LHCN-M2 (cell line): ENCODE measurements at regions not wholly inside any gene's neighbourhood (a gene's known extent, or its start where the extent isn't known, plus 50 kb on each side); places are given as distances from the start of the nearest gene placed in this dataset.
"Not testable (repeated sequence)": the region's sequence is repeated elsewhere in the genome, so short reads cannot be mapped to it uniquely, and the experiment has no call there.

Source experiments
- DNase-seq: peaks from one replicate; pipeline ENCODE4 v3.0.0-alpha.2; 2012; ENCODE audit warnings: low read depth

GRCh38 chrX:27404366-27404765 is 58.8 kb downstream of the PPP4R3C start:
- no peak for DNase-seq

- DNase-seq: no peak
Observed at GRCh38 chrX:27399146-27399456, 64.0 kb downstream of the PPP4R3C start.

- DNase-seq: no peak
Observed at GRCh38 chrX:27391623-27392022, 71.5 kb downstream of the PPP4R3C start.

GRCh38 chrX:27381419-27381818 is 81.7 kb downstream of the PPP4R3C start:
- DNase-seq: no peak

GRCh38 chrX:27380163-27380845 is 82.8 kb downstream of the PPP4R3C start:
- DNase-seq: no peak

- DNase-seq: no peak
Observed at GRCh38 chrX:27354021-27354420, 109.1 kb downstream of the PPP4R3C start.

GRCh38 chrX:27350476-27350875 is 112.7 kb downstream of the PPP4R3C start:
- DNase-seq: no peak

GRCh38 chrX:27336466-27337091 is 126.6 kb downstream of the PPP4R3C start:
- DNase-seq: peak; percentile 2

GRCh38 chrX:27321632-27322031 is 141.5 kb downstream of the PPP4R3C start:
- DNase-seq: no peak

GRCh38 chrX:27309406-27309805 is 153.7 kb downstream of the PPP4R3C start:
- DNase-seq: no peak

- no peak for DNase-seq
Observed at GRCh38 chrX:27307546-27307945, 155.6 kb downstream of the PPP4R3C start.

- not testable (repeated sequence) for DNase-seq
Observed at GRCh38 chrX:27292552-27292951, 170.6 kb downstream of the PPP4R3C start.

- DNase-seq: no peak
Observed at GRCh38 chrX:27276751-27277150, 186.4 kb downstream of the PPP4R3C start.

GRCh38 chrX:27254656-27255055 is 208.5 kb downstream of the PPP4R3C start:
- no peak for DNase-seq

GRCh38 chrX:27251369-27251768 is 211.8 kb downstream of the PPP4R3C start:
- no peak for DNase-seq

GRCh38 chrX:27242581-27242980 is 220.6 kb downstream of the PPP4R3C start:
- DNase-seq: no peak

GRCh38 chrX:27241981-27242380 is 221.2 kb downstream of the PPP4R3C start:
- DNase-seq: no peak

- DNase-seq: not testable (repeated sequence)
Observed at GRCh38 chrX:27240042-27240441, 223.1 kb downstream of the PPP4R3C start.

- DNase-seq: no peak
Observed at GRCh38 chrX:27236681-27237080, 226.5 kb downstream of the PPP4R3C start.

GRCh38 chrX:27229721-27230120 is 233.4 kb downstream of the PPP4R3C start:
- no peak for DNase-seq

GRCh38 chrX:27222661-27223060 is 240.5 kb downstream of the PPP4R3C start:
- no peak for DNase-seq

- peak; percentile 19 for DNase-seq
Observed at GRCh38 chrX:27186671-27187070, 276.5 kb downstream of the PPP4R3C start.

GRCh38 chrX:27163236-27163635 is 299.9 kb downstream of the PPP4R3C start:
- peak; percentile 14 for DNase-seq

GRCh38 chrX:27162496-27162895 is 300.6 kb downstream of the PPP4R3C start:
- no peak for DNase-seq
